GM12872 (cell line): ENCODE measurements at regions not wholly inside any gene's neighbourhood (a gene's known extent, or its start where the extent isn't known, plus 50 kb on each side); places are given as distances from the start of the nearest gene placed in this dataset.

Experiments
- CTCF ChIP-seq: IDR thresholded peaks from 3 replicates; pipeline ENCODE4 v1.5.1; 2011; ENCODE audit warnings: low read depth, mild to moderate bottlenecking, low read length, moderate library complexity; ENCODE audit not compliant: insufficient read depth

DNA sequence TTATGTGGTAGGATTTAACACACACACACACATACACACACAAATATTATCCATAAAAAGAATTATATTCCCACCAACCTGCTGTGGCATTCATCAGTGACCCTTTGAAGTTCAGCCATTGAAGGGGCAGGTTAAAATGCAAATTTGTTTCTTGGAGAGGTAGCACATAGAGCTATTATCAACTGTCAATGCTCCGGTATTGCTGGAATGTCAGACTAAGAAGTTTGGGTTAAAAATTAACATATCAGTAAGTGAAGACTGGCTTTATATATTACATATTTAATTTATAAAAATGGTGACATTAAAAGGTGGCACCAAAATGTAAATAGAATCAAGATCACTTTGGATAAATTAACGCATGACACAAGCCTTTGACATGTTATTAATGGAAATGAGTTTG, 207.3 kb downstream of the DAD1 start:
- TF ChIP-seq CTCF = no peak

DNA sequence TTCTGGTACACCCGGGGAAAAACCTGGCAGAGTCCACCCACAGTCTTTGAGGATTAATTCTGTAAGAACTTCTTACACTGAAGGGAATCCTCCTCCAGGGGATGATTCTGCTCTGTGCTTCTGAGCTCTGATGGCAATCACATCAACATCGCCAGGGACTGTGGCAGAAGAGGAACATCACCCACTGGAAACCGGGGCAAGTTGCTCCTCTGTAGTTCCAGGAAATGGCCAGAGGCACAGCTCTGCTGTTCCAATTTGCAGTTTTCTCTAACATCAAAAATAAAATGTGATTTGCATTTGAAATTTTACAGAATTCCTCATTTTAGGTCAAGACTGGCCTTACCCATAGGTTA, 207.6 kb downstream of the DAD1 start:
- no peak for TF ChIP-seq CTCF

DNA sequence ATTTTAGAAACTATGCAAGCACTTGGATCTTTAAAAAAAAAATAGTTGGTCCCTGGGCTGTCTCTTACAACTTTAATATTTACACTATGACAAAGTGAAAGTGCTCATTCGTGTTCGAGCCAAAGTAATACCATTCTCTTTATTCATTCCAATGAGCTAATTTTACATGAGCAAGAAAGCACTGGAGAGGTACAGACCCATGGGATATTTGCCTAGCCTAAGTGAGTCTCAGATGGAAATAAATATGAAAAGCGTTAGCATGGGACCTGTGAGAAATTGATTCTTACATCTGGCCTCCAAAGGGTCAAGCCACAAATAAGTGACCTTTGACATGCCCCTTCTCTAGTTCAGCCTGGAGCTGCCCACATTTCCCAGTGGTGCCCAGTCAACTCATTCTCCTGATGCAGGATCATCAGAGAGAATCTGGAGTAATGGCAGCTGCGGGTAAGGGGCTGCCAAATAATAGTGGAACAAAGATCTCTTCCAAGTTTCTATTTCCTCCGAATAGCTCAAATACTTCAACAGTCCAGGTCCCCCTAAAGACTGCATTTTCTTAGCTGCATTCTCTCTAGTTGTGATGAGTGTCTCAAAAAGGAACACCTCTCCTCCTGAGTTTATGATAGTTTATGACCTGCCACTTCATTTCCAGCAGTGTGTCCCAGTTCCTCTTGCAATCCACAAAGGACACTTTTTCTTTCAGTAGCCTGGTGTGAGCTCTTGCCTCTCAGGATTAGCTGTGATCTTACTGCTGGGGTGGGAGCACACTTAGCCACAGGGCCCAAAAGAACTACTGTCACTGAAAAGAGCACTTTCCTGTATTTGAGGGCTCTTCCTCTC, 208.2 kb downstream of the DAD1 start:
- no peak for TF ChIP-seq CTCF

DNA sequence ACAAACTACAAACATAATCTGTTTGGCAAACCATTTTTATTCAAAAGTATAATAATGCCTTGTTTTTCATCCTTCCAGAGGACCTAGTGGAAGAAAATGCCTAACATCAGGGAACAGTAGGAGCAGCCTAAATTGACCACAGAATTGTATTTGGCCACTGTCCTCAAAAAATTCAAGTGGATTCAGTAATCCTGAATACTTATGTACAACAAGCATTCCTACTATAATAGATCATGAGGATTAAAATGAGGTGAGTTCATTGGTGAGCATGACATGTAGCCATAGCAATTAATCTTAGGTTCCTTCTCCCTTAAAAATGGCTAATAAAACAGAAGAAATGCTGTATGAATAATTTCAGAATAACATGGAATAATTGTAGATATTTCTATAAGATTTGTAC, 209.3 kb downstream of the DAD1 start:
- no peak for TF ChIP-seq CTCF

DNA sequence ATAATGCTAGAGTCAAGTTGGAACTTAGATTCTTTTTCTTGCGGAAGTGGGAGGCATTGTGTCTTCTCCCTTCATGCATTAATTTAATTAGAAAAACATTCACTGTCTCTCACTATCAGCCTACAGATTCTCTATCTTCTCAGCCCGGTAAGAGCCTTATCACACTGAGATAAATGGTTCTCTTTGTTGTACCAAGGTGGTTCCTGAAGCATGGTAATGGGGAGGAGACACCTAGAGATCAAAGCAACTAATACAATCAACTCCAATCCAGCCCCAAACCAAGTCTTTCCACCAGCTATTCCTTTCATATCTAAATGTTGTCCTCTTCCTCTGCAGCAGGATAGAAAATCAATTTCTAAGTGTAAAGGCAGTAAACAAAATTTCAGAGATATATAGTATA, 210.8 kb downstream of the DAD1 start:
- TF ChIP-seq CTCF = no peak

- peak; percentile 56 for TF ChIP-seq CTCF
These were observed 213.6 kb downstream of the DAD1 start for GRCh38 chr14:22375321-22375930.

DNA sequence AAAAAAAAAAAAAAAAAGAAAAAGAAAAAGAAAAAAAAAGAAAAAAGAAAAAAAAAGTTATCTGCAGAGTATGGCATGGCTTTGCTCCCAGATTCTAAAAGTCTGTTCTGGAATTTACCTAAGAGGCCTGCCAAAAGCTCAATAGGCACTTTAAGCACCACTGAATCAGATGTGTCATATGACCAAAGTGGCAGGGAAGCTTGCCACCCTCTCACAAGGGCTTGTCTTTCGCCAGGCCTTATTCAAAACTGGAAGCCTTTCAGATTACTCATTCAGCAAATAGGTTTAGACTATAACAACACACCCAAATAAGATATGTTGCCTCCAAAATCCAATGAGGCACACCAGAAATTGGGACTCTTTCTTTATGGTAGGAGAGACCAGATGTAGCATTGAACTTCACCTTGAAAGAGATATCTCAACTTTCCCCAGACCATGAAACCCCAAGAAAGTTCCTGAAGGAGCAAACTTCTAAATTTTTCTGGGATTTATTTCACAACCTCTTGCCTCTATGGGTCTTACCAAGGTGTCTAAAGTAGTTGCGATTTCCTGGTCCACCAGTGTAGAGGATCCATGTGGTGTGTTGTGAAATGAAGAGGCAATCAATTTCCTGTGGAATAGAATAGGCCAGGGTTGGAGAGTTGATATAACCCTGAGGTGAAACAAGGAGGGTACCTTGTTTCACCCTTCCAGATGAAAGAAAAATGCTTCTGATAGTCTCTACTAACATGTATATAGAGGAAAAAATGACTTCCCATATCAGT, 218.8 kb downstream of the DAD1 start:
- no peak for TF ChIP-seq CTCF
